DND-41 (cell line): ENCODE measurements at regions not wholly inside any gene's neighbourhood (a gene's known extent, or its start where the extent isn't known, plus 50 kb on each side); places are given as distances from the start of the nearest gene placed in this dataset.

ENCODE experiments used
- ATAC-seq: fragments of 200-7000 bp; cut with Tn5 transposase; 3 replicates; pipeline ENCODE4 v1.9.1; 2021; ENCODE audit warnings: low read depth; ENCODE audit not compliant: insufficient read depth
- DNase-seq: peaks from one replicate; pipeline ENCODE4 v3.0.0-alpha.2; 2020
- H2AFZ ChIP-seq: 2 replicates; pipeline ENCODE4 v1.6.0; 2012; ENCODE audit warnings: low read depth, low read length
- H3K27ac ChIP-seq: 2 replicates; pipeline ENCODE4 v1.5.1; 2012; ENCODE audit warnings: low read length, inconsistent platforms
- H3K27me3 ChIP-seq: fragments of 200-600 bp; sonication (generic); 2 replicates; pipeline ENCODE4 v1.6.0; 2012; ENCODE audit warnings: low read length, mild to moderate bottlenecking, inconsistent platforms; ENCODE audit not compliant: insufficient read depth, poor library complexity
- H3K36me3 ChIP-seq: 2 replicates; pipeline ENCODE4 v1.5.1; 2012; ENCODE audit warnings: low read length, inconsistent platforms; ENCODE audit not compliant: insufficient read depth
- H3K4me1 ChIP-seq: 2 replicates; pipeline ENCODE4 v1.5.1; 2012; ENCODE audit warnings: mild to moderate bottlenecking, low read length; ENCODE audit not compliant: insufficient read depth
- H3K4me2 ChIP-seq: 2 replicates; pipeline ENCODE4 v1.6.0; 2012; ENCODE audit warnings: mild to moderate bottlenecking, moderate library complexity, low read length, inconsistent platforms; ENCODE audit not compliant: insufficient read depth
- H3K4me3 ChIP-seq, 2 experiments: fragments of 200-600 bp in 1 of 2; shearing (Covaris generic) in 1 of 2; 2 replicates each; pipeline ENCODE4 v1.5.1; 2012 to 2016; ENCODE audit warnings: inconsistent platforms in 2 of 2, low read length in 2 of 2, mild to moderate bottlenecking in 2 of 2, low read depth in 1 of 2, moderate library complexity in 1 of 2
- H3K79me2 ChIP-seq: 2 replicates; pipeline ENCODE4 v1.6.0; 2012; ENCODE audit warnings: low read length, inconsistent platforms; ENCODE audit not compliant: insufficient read depth
- H3K9ac ChIP-seq: 2 replicates; pipeline ENCODE4 v1.6.0; 2012; ENCODE audit warnings: low read depth, mild to moderate bottlenecking, inconsistent platforms, low read length, moderate library complexity
- H3K9me3 ChIP-seq: 2 replicates; pipeline ENCODE4 v1.5.1; 2012; ENCODE audit warnings: low read length, moderate library complexity, mild to moderate bottlenecking, inconsistent platforms; ENCODE audit not compliant: insufficient read depth, severe bottlenecking
- H4K20me1 ChIP-seq: 2 replicates; pipeline ENCODE4 v1.6.0; 2012; ENCODE audit warnings: low read length; ENCODE audit not compliant: insufficient read depth
- EZH2 ChIP-seq: IDR thresholded peaks from 3 replicates; pipeline ENCODE4 v1.6.1; 2012; ENCODE audit warnings: borderline replicate concordance, low read depth, mild to moderate bottlenecking, moderate library complexity, low read length, inconsistent platforms; ENCODE audit not compliant: severe bottlenecking
- TF ChIP-seq, protein P1 (sequence below): IDR thresholded peaks from 2 replicates; pipeline ENCODE4 v1.5.1; 2012; ENCODE audit warnings: borderline replicate concordance, low read length, moderate library complexity, mild to moderate bottlenecking; ENCODE audit not compliant: poor library complexity, severe bottlenecking; ENCODE audit errors: extremely low read depth

DNA sequence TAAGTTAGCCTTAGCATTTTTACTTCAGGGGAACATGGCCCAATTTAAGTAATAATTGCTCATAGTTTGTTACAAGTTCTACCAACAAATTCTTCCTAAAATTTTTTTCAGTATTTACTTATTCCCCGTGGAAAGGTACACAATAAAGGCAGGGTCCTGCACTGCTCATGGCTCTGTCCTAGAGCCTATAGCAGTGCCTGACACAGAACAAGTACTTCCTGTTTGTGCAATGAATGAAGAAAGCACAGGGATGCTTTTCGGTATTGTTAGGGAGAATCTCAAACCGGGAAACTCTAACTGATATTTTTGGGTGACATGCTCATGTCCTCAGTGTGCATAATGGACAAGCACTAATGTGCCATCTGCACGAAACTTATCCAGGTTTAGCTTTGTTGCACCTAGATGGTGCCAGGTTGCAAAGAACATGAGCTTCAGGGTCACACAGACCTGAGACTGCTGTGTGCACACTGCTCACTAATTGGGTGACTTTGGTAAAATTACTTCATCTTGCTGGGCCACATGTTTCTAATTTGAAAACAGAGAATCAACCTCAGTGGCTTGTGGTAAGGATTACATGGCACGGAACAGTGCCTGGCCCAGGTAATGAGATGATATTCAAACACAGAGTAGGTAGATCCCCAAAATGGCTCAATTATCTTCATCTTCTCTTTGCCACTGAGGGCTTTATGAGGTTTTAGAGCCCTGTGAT lies 175.8 kb upstream of the NPY2R start:
- no peaks in the 10 kb centered on the region for H3K36me3 ChIP-seq
- H2AFZ ChIP-seq = no peak overlapping the region
- H3K27me3 ChIP-seq = no peaks in the 10 kb centered on the region
- H3K4me1 ChIP-seq = no peaks in the 10 kb centered on the region
- no peaks in the 10 kb centered on the region for H3K79me2 ChIP-seq
- ATAC-seq = no peak
- no peak overlapping the region for H3K4me2 ChIP-seq
- no peaks in the 10 kb centered on the region for H3K9me3 ChIP-seq
- H3K9ac ChIP-seq = no peak overlapping the region
- H3K27ac ChIP-seq = no peak overlapping the region
- no peak overlapping the region for H3K4me3 ChIP-seq
- no peaks in the 10 kb centered on the region for H4K20me1 ChIP-seq
- TF ChIP-seq, protein P1, sequence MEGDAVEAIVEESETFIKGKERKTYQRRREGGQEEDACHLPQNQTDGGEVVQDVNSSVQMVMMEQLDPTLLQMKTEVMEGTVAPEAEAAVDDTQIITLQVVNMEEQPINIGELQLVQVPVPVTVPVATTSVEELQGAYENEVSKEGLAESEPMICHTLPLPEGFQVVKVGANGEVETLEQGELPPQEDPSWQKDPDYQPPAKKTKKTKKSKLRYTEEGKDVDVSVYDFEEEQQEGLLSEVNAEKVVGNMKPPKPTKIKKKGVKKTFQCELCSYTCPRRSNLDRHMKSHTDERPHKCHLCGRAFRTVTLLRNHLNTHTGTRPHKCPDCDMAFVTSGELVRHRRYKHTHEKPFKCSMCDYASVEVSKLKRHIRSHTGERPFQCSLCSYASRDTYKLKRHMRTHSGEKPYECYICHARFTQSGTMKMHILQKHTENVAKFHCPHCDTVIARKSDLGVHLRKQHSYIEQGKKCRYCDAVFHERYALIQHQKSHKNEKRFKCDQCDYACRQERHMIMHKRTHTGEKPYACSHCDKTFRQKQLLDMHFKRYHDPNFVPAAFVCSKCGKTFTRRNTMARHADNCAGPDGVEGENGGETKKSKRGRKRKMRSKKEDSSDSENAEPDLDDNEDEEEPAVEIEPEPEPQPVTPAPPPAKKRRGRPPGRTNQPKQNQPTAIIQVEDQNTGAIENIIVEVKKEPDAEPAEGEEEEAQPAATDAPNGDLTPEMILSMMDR = no peak
- no peak for TF ChIP-seq EZH2
- DNase-seq = no peak

DNA sequence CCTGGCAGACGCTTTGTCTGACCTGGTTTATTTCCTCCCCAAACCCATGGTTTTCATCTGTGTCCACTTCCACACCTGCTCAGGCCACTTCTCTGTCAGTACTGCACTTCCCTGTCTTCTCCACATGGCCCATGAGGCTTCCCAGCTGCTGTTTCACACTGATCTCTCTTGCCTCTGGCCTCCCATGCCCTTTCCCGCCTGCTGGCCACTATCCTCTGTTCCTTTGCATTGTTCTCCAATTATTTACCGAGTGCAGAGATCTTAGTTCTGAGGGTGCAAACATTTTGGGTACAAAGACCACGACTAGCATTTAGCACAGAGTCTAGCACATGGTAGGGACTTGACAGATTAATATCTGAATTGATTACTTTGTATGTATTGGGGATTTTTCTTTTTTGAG lies 174.8 kb upstream of the NPY2R start:
- ATAC-seq = no peak
- no peak for TF ChIP-seq EZH2
- TF ChIP-seq, protein P1 = no peak

DNA sequence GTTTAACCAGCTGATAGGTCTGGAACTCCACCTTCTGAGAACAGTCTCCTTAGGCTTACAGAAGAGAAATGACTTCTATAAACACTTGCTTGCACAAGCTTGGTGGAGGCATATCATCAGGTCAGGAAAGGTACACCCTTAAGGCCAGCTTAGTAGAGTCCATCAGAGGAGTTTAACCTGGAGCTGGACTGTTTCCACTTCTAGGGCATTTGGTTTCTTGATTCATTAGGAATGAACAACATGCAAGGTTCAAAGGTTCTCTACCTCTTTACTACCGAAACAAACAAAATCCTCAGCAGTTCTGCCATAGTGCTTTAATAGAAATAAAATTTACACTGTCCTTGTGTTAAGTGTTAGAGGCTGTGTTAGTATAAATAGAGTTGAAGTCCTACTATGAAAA lies 171.4 kb upstream of the NPY2R start:
- Histone ChIP-seq H3K9ac (no peak overlapping the region), H3K4me3 (no peak overlapping the region), H4K20me1 (no peaks in the 10 kb centered on the region), H2AFZ (no peak overlapping the region), H3K27ac (no peak overlapping the region), H3K4me1 (no peaks in the 10 kb centered on the region), H3K36me3 (no peaks in the 10 kb centered on the region), H3K4me2 (no peak overlapping the region), H3K79me2 (no peaks in the 10 kb centered on the region), H3K9me3 (no peaks in the 10 kb centered on the region), H3K27me3 (no peaks in the 10 kb centered on the region)
- no peak for ATAC-seq
- no peak for DNase-seq
- TF ChIP-seq EZH2 = no peak
- TF ChIP-seq, protein P1 = no peak

More for the DNA sequence above, 174.8 kb upstream of the NPY2R start:
- Histone ChIP-seq H3K36me3 (no peaks in the 10 kb centered on the region), H2AFZ (no peak overlapping the region), H4K20me1 (no peaks in the 10 kb centered on the region), H3K4me2 (no peak overlapping the region), H3K27ac (no peak overlapping the region), H3K4me3 (no peak overlapping the region), H3K79me2 (no peaks in the 10 kb centered on the region), H3K4me1 (no peaks in the 10 kb centered on the region), H3K9ac (no peak overlapping the region), H3K9me3 (no peaks in the 10 kb centered on the region), H3K27me3 (no peaks in the 10 kb centered on the region)
- DNase-seq = no peak
